ENCODE measurements at regions not wholly inside any gene's neighbourhood (a gene's known extent, or its start where the extent isn't known, plus 50 kb on each side); places are given as distances from the start of the nearest gene placed in this dataset.

- Histone ChIP-seq H3F3A (ENCODE audit: low read length, unreplicated experiment) (no peaks in the 10 kb centered on the region), H3K4me2 (ENCODE audit: low read length) (no peak overlapping the region), H2AFZ (ENCODE audit: low read length) (no peak overlapping the region), H3K27ac (ENCODE audit: low read length) (no peak overlapping the region), H3K36me3 (ENCODE audit: low read depth, low read length) (no peaks in the 10 kb centered on the region), H3K9me3 (ENCODE audit: low read length) (no peaks in the 10 kb centered on the region), H3K79me2 (ENCODE audit: low read length) (no peaks in the 10 kb centered on the region), H3K9me2 (replicated peaks; ENCODE audit: low read length) (no peaks in the 10 kb centered on the region), H3K27me3 (ENCODE audit: low read length) (no peaks in the 10 kb centered on the region; the same call in 1 of the 2 replicates), H3K4me3 (ENCODE audit: low read length) (no peak overlapping the region), H3K9ac (ENCODE audit: low read length) (no peak overlapping the region), H4K20me1 (ENCODE audit: low read length) (no peaks in the 10 kb centered on the region), H3K4me1 (ENCODE audit: insufficient read depth, low read length) (no peaks in the 10 kb centered on the region)
- ATAC-seq = no peak
- CTCF ChIA-PET = no interaction called here
- intact Hi-C loops (cut with micrococcal nuclease) = no loop called here
- POLR2A ChIA-PET (ENCODE audit: unreplicated experiment) = no interaction called here
- TF ChIP-seq EZH2phosphoT487 (IDR thresholded peaks at IDR 0.05; ENCODE audit: borderline replicate concordance, low read length) (no peak), EZH2 (IDR thresholded peaks at IDR 0.05; ENCODE audit: low read length, unreplicated experiment) (no peak)
- TF ChIP-seq, protein P1, sequence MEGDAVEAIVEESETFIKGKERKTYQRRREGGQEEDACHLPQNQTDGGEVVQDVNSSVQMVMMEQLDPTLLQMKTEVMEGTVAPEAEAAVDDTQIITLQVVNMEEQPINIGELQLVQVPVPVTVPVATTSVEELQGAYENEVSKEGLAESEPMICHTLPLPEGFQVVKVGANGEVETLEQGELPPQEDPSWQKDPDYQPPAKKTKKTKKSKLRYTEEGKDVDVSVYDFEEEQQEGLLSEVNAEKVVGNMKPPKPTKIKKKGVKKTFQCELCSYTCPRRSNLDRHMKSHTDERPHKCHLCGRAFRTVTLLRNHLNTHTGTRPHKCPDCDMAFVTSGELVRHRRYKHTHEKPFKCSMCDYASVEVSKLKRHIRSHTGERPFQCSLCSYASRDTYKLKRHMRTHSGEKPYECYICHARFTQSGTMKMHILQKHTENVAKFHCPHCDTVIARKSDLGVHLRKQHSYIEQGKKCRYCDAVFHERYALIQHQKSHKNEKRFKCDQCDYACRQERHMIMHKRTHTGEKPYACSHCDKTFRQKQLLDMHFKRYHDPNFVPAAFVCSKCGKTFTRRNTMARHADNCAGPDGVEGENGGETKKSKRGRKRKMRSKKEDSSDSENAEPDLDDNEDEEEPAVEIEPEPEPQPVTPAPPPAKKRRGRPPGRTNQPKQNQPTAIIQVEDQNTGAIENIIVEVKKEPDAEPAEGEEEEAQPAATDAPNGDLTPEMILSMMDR (conservative IDR thresholded peaks at IDR 0.05; ENCODE audit: low read depth, low read length) = no peak
- no peak for DNase-seq
- BruUV-seq (replicated peaks) = no TSS peak
Measured at GRCh38 chr10:24133835-24134234, 75.1 kb upstream of the KIAA1217 start.

GRCh38 chr10:24136070-24136469 is 72.9 kb upstream of the KIAA1217 start:
- Histone ChIP-seq H4K20me1 (ENCODE audit: low read length) (no peaks in the 10 kb centered on the region), H3K36me3 (ENCODE audit: low read depth, low read length) (no peaks in the 10 kb centered on the region), H3K4me2 (ENCODE audit: low read length) (no peak overlapping the region), H3K4me3 (ENCODE audit: low read length) (no peak overlapping the region), H3K9ac (ENCODE audit: low read length) (no peak overlapping the region), H3F3A (ENCODE audit: low read length, unreplicated experiment) (no peaks in the 10 kb centered on the region), H3K79me2 (ENCODE audit: low read length) (no peaks in the 10 kb centered on the region), H2AFZ (ENCODE audit: low read length) (no peak overlapping the region), H3K27me3 (ENCODE audit: low read length) (no peaks in the 10 kb centered on the region; the same call in 1 of the 2 replicates), H3K27ac (ENCODE audit: low read length) (no peak overlapping the region), H3K4me1 (ENCODE audit: insufficient read depth, low read length) (no peaks in the 10 kb centered on the region), H3K9me3 (ENCODE audit: low read length) (no peaks in the 10 kb centered on the region), H3K9me2 (replicated peaks; ENCODE audit: low read length) (no peaks in the 10 kb centered on the region)
- no peak for ATAC-seq
- no peak for TF ChIP-seq EZH2phosphoT487 (IDR thresholded peaks at IDR 0.05; ENCODE audit: borderline replicate concordance, low read length)
- no peak for TF ChIP-seq EZH2 (IDR thresholded peaks at IDR 0.05; ENCODE audit: low read length, unreplicated experiment)
- TF ChIP-seq, protein P1 (conservative IDR thresholded peaks at IDR 0.05; ENCODE audit: low read depth, low read length) = no peak
- no TSS peak for BruUV-seq (replicated peaks)
- no peak for DNase-seq
- intact Hi-C loops (cut with micrococcal nuclease) = no loop called here
- CTCF ChIA-PET = no interaction called here
- POLR2A ChIA-PET (ENCODE audit: unreplicated experiment) = no interaction called here

GRCh38 chr10:24147321-24147720 is 61.6 kb upstream of the KIAA1217 start:
- Histone ChIP-seq H3K4me3 (ENCODE audit: low read length) (no peak overlapping the region), H3K9me2 (replicated peaks; ENCODE audit: low read length) (no peaks in the 10 kb centered on the region), H3K9me3 (ENCODE audit: low read length) (no peaks in the 10 kb centered on the region), H3K9ac (ENCODE audit: low read length) (no peak overlapping the region), H3K27ac (ENCODE audit: low read length) (no peak overlapping the region), H3F3A (ENCODE audit: low read length, unreplicated experiment) (no peaks in the 10 kb centered on the region), H3K4me1 (ENCODE audit: insufficient read depth, low read length) (no peaks in the 10 kb centered on the region), H3K4me2 (ENCODE audit: low read length) (no peak overlapping the region), H4K20me1 (ENCODE audit: low read length) (no peaks in the 10 kb centered on the region), H3K36me3 (ENCODE audit: low read depth, low read length) (no peaks in the 10 kb centered on the region), H3K27me3 (ENCODE audit: low read length) (peaks cover 21% of the 10 kb centered on the region), H3K79me2 (ENCODE audit: low read length) (no peaks in the 10 kb centered on the region), H2AFZ (ENCODE audit: low read length) (no peak overlapping the region)
- no peak for ATAC-seq
- TF ChIP-seq EZH2 (IDR thresholded peaks at IDR 0.05; ENCODE audit: low read length, unreplicated experiment) (no peak), EZH2phosphoT487 (IDR thresholded peaks at IDR 0.05; ENCODE audit: borderline replicate concordance, low read length) (no peak)
- TF ChIP-seq, protein P1 (conservative IDR thresholded peaks at IDR 0.05; ENCODE audit: low read depth, low read length) = no peak
- BruUV-seq (replicated peaks) = no TSS peak
- ChIA-PET CTCF (no interaction called here), POLR2A (ENCODE audit: unreplicated experiment) (no interaction called here)
- intact Hi-C loops (cut with micrococcal nuclease) = no loop called here
- no peak for DNase-seq
